GM19099 (cell line): ENCODE measurements at regions not wholly inside any gene's neighbourhood (a gene's known extent, or its start where the extent isn't known, plus 50 kb on each side); places are given as distances from the start of the nearest gene placed in this dataset.

Experiments used
- POLR2A ChIP-seq: IDR thresholded peaks from 3 replicates; pipeline ENCODE4 v1.6.1; 2011; ENCODE audit warnings: low read depth; ENCODE audit not compliant: insufficient read length; ENCODE audit errors: extremely low read depth

- no peak for TF ChIP-seq POLR2A
Measured at GRCh38 chr2:195606179-195606578, 50.8 kb upstream of the SLC39A10 start.

DNA sequence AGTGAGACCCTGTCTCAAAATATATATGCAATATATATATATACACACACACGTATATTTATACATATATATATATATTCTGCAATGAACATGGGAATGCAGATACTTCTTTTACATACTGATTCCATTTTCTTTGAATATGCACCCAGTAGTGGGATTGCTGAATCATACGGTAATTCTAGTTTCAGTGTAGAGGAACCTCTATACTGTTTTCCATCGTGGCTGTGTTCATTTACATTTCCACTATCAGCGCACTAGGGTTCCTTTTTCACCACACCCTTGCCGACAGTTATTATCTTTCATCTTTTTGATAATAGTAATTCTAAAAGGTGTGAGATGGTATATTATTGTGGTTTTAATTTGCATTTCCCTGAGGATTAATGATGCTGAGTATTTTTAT is 52.3 kb upstream of the SLC39A10 start:
- TF ChIP-seq POLR2A: no peak

DNA sequence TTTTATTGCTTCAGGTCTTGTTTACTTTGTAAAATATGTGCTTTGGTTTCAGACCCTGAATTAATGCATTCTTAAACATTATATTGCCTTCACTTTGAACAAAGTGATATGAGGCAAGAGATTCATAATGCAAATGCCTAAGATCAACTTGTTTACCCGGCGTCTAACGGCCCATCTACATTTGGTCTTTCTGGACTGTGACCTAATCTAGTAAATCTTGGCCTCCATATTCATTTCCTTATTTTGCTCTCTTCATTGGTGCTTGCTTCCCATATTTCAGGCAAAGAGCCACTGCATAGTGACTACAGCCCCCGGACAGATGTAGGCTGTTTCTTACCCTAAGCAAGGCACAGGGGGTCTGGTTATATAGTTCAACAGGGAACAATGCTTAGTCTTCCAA is 53.0 kb upstream of the SLC39A10 start:
- no peak for TF ChIP-seq POLR2A

- TF ChIP-seq POLR2A: no peak
Measured at GRCh38 chr2:195603408-195603807, 53.6 kb upstream of the SLC39A10 start.

DNA sequence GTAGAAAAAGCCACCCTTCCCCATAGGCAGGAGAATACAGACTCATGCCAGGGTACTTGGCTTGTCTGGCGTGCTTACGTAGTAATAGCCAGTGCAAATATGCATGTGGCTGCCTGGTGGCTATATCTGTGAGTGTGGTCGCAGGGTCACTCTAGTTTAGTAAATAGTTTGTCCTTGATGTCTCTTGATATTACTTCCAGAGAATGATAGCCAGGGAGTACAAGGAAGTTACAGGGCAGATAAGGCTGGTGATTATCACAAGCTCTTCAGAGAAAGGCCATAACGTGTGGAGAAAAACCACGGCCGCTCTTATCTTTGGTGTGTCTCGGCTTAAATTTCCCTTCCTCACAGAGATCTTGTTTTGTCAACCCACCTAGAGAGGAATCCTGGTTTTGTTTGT is 54.3 kb upstream of the SLC39A10 start:
- no peak for TF ChIP-seq POLR2A

- no peak for TF ChIP-seq POLR2A
Measured at GRCh38 chr2:195601361-195601760, 55.7 kb upstream of the SLC39A10 start.

DNA sequence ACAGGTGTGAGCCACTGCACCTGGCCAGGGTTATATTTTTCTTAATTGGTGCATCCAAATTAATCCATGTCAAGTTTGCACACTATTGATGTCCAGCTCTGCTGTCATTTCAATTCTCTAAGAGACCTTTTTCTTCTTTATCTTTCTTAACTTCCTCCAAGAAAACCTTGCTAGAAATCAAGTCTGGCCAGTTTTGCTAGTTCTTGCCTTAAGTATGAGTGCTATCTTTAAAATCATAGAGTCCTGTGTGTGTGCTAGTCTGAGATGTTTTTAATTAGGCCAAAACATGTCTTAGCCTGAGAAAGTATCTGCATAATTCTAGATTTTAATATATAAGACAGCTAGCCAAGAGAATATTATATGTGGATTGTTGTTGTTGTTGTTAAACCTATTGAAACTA is 56.2 kb upstream of the SLC39A10 start:
- no peak for TF ChIP-seq POLR2A

- no peak for TF ChIP-seq POLR2A
Measured at GRCh38 chr2:195596840-195597239, 60.2 kb upstream of the SLC39A10 start.

DNA sequence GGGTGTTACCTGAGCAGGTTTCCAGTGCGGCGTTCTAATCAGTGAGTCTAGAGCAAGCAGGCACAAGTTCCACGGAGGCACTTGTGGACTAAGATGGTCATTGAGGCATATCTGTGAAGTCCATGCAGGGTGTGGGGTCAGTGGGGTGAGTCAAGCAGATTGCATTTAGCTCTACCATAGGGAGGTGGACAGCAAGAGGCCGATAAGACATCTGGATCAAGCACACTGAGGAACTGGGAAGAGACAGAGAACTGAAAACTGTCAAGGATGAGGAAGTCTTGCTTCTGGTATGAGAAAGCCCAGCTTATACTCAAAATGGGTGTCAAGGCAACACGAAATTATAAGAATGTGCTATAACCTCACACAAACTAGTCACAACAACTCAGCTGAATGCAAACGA is 61.2 kb upstream of the SLC39A10 start:
- no peak for TF ChIP-seq POLR2A

GRCh38 chr2:195594919-195595694 is 61.9 kb upstream of the SLC39A10 start:
- no peak for TF ChIP-seq POLR2A

DNA sequence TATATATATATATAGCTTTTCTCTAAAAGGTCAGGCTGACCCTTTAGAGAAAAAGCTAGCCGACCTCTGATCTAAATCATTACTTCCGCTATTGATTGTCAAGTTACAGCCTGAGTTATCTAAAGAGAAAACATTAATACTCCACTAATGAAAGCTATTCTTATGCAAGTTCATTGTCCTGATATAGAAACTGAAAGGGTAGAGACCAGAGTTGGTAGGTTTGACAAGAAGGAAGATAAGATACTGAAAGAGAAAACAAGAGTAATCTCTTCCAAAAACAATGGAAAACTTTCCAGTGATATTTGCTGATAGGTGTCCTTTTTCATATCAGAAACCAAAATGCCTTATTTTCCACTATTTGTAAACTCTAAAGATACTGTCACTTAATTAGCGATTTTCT is 62.8 kb upstream of the SLC39A10 start:
- no peak for TF ChIP-seq POLR2A

DNA sequence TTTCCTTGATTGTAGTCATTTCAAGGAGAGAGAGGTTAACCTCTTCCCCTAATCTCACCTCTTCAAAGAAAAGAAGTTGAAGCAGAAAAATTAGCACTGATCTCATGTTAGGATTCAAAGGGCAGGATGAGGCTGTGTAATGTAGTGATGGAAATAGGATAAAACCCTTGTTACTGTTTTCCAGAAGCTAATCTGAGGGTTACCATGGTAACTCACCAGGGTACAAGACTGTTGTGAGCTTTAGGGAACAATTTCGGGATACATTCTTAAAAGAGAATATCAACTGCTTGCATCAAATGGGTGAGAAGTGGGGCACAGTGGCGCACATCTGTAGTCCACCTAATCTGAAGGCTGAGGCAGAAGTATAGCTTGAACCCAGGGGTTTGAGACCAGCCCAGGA is 64.9 kb upstream of the SLC39A10 start:
- no peak for TF ChIP-seq POLR2A

DNA sequence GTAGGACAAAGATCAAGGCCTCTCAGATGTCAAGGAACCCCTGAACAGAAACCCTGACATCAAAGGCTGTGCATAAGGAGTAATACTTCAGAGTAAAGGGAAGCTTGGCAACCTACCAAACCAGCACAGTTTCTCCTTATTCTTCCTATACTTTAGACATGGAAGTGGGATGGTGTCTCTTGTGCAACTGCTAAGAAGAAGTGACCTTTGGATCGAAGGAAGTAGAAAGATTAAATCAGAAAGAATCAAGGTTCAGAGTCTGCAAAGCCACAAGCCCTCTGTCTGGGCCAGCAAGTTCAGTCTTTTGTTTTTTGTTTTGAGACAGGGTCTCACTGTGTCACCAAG is 66.2 kb upstream of the SLC39A10 start:
- TF ChIP-seq POLR2A: no peak

GRCh38 chr2:195590199-195590860 is 66.7 kb upstream of the SLC39A10 start:
- no peak for TF ChIP-seq POLR2A

DNA sequence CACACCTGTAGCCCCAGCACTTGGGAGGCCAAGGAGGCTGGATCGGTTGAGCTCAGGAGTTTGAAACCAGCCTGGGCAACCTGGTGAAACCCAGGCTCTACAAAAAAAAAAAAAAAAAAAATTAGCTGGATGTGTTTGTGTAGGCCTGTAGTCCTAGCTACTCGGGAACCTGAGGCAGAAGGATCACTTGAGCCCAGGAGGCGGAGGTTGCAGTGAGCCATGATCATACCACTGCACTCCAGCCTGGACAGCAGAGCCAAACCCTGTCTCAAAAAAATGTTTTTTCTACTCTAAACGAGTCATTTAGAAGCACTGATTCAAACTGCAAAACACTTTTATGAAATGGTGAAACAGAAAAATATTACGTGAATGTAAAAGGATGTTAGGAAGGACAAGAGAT is 69.1 kb upstream of the SLC39A10 start:
- TF ChIP-seq POLR2A: no peak

GRCh38 chr2:195586062-195586714 is 70.8 kb upstream of the SLC39A10 start:
- TF ChIP-seq POLR2A: no peak
